ENCODE measurements at regions not wholly inside any gene's neighbourhood (a gene's known extent, or its start where the extent isn't known, plus 50 kb on each side); places are given as distances from the start of the nearest gene placed in this dataset.

DNA sequence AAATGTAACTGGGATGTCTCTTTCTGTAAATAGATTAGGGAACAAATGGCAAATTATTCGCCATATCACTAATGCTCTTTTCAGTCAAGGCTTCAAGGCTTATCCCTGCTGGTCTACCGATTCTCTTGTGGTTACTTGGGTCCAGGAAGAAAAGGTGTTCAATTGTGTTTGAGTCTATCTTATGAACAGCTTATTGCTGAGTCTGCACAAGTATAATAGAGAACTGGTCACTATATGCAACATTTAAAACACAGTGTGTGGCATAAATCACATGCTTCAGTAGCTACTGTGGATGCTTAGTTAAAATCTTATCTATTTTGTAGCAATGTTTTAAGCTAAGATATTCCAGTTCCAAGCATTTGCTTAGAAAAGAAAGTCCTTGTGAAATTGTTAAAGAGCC is 274.2 kb upstream of the FAM174A start:
- intact Hi-C loops (cut with micrococcal nuclease), result no loop called here
- ChIA-PET CTCF (no interaction called here), POLR2A (no interaction called here)
- H3K4me3 Mint-ChIP-seq, result no peak overlapping the region
- no peaks in the 10 kb centered on the region for H3K4me1 Mint-ChIP-seq
- Histone ChIP-seq H3K4me2 (replicated peaks; ENCODE audit: low read depth, low read length, poor library complexity, severe bottlenecking) (no peak overlapping the region), H3K79me2 (ENCODE audit: control insufficient read depth, insufficient read depth, low read length) (no peaks in the 10 kb centered on the region), H3K4me3 (ENCODE audit: control extremely low read depth in 1 of 5, extremely low read depth in 1 of 5, insufficient read depth in 1 of 5, low read depth in 2 of 5, low read length in 4 of 5) (no peak overlapping the region), H3K9ac (ENCODE audit: low read length) (no peak overlapping the region), H2AFZ (ENCODE audit: insufficient read depth, low read depth, low read length, poor library complexity, severe bottlenecking) (no peak overlapping the region), H3K27me3 (replicated peaks in 1 of 4; ENCODE audit: control extremely low read depth in 1 of 4, control insufficient read depth in 3 of 4, insufficient read depth in 4 of 4, low read length in 3 of 4) (no peaks in the 10 kb centered on the region), H3K4me1 (ENCODE audit: control insufficient read depth in 2 of 2, insufficient read depth in 2 of 2, low read length in 2 of 2) (no peaks in the 10 kb centered on the region), H4K20me1 (ENCODE audit: control insufficient read depth, insufficient read depth, low read length, poor library complexity, severe bottlenecking) (no peaks in the 10 kb centered on the region), H3K36me3 (replicated peaks in 1 of 2; ENCODE audit: control extremely low read depth in 1 of 2, control insufficient read depth in 1 of 2, extremely low read depth in 1 of 2, insufficient read depth in 2 of 2, low read length in 1 of 2) (no peaks in the 10 kb centered on the region), H3K9me3 (ENCODE audit: control extremely low read depth in 1 of 3, control insufficient read depth in 2 of 3, insufficient read depth in 1 of 3, low read length in 2 of 3) (peaks cover 0 to 1% (median 0%) of the 10 kb centered on the region in 3 donors), H3K27ac (ENCODE audit: low read length in 2 of 2) (no peak overlapping the region)
- no peak for DNase-seq
- H3K27me3 Mint-ChIP-seq, result no peaks in the 10 kb centered on the region
- TF ChIP-seq, protein P1, sequence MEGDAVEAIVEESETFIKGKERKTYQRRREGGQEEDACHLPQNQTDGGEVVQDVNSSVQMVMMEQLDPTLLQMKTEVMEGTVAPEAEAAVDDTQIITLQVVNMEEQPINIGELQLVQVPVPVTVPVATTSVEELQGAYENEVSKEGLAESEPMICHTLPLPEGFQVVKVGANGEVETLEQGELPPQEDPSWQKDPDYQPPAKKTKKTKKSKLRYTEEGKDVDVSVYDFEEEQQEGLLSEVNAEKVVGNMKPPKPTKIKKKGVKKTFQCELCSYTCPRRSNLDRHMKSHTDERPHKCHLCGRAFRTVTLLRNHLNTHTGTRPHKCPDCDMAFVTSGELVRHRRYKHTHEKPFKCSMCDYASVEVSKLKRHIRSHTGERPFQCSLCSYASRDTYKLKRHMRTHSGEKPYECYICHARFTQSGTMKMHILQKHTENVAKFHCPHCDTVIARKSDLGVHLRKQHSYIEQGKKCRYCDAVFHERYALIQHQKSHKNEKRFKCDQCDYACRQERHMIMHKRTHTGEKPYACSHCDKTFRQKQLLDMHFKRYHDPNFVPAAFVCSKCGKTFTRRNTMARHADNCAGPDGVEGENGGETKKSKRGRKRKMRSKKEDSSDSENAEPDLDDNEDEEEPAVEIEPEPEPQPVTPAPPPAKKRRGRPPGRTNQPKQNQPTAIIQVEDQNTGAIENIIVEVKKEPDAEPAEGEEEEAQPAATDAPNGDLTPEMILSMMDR (IDR thresholded peaks at IDR 0.05), result no peak
- TF ChIP-seq EZH2 (IDR thresholded peaks at IDR 0.05; ENCODE audit: borderline replicate concordance, insufficient read depth, low read depth, low read length, poor library complexity, severe bottlenecking), result no peak
- WGBS (ENCODE audit: insufficient coverage), result no CpG with 5 or more reads among the region's 2 CpGs
- no peak for ATAC-seq (ENCODE audit: low read depth)
- H3K9me3 Mint-ChIP-seq (ENCODE audit: insufficient read depth), result no peaks in the 10 kb centered on the region
- no peak overlapping the region for H3K27ac Mint-ChIP-seq

DNA sequence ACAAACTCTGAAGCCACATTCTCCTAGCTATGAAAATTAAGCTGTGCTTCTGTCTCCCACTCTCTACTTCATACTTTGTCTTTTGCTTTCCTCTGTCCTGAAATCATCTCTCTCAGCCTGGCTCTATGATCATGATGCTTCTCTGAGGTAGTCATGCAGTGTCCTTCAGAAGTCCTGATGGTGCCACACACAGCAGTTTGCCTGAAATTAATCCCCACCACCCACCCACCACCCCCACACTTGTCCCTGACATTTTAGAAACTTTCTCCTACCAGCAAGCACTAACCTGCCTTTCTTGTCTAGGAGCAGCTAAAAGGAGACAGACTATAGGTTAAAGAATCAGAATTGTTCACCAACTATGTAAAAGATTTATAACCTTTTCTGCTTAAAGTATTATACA is 282.2 kb upstream of the FAM174A start:
- ATAC-seq (ENCODE audit: low read depth), result no peak
- intact Hi-C loops (cut with micrococcal nuclease), result no loop called here
- POLR2A ChIA-PET, result no interaction called here

More for the DNA sequence above, 282.2 kb upstream of the FAM174A start:
- no peaks in the 10 kb centered on the region for H3K4me1 Mint-ChIP-seq
- Histone ChIP-seq H2AFZ (ENCODE audit: insufficient read depth, low read depth, low read length, poor library complexity, severe bottlenecking) (no peak overlapping the region), H3K4me2 (replicated peaks; ENCODE audit: low read depth, low read length, poor library complexity, severe bottlenecking) (no peak overlapping the region), H4K20me1 (ENCODE audit: control insufficient read depth, insufficient read depth, low read length, poor library complexity, severe bottlenecking) (no peaks in the 10 kb centered on the region), H3K36me3 (replicated peaks in 1 of 2; ENCODE audit: control extremely low read depth in 1 of 2, control insufficient read depth in 1 of 2, extremely low read depth in 1 of 2, insufficient read depth in 2 of 2, low read length in 1 of 2) (no peaks in the 10 kb centered on the region), H3K27me3 (replicated peaks in 1 of 4; ENCODE audit: control extremely low read depth in 1 of 4, control insufficient read depth in 3 of 4, insufficient read depth in 4 of 4, low read length in 3 of 4) (no peaks in the 10 kb centered on the region), H3K9ac (ENCODE audit: low read length) (no peak overlapping the region), H3K9me3 (ENCODE audit: control extremely low read depth in 1 of 3, control insufficient read depth in 2 of 3, insufficient read depth in 1 of 3, low read length in 2 of 3) (peaks cover 0 to 6% (median 1%) of the 10 kb centered on the region in 3 donors), H3K79me2 (ENCODE audit: control insufficient read depth, insufficient read depth, low read length) (no peaks in the 10 kb centered on the region), H3K27ac (ENCODE audit: low read length in 2 of 2) (no peak overlapping the region), H3K4me3 (ENCODE audit: control extremely low read depth in 1 of 5, extremely low read depth in 1 of 5, insufficient read depth in 1 of 5, low read depth in 2 of 5, low read length in 4 of 5) (no peak overlapping the region), H3K4me1 (ENCODE audit: control insufficient read depth in 2 of 2, insufficient read depth in 2 of 2, low read length in 2 of 2) (no peaks in the 10 kb centered on the region)
- no peak for TF ChIP-seq EZH2 (IDR thresholded peaks at IDR 0.05; ENCODE audit: borderline replicate concordance, insufficient read depth, low read depth, low read length, poor library complexity, severe bottlenecking)
- TF ChIP-seq, protein P1 (IDR thresholded peaks at IDR 0.05), result no peak
- DNase-seq, result no peak
- no peaks in the 10 kb centered on the region for H3K27me3 Mint-ChIP-seq
- CTCF ChIA-PET, result no interaction called here
- no peaks in the 10 kb centered on the region for H3K9me3 Mint-ChIP-seq (ENCODE audit: insufficient read depth)
- H3K27ac Mint-ChIP-seq, result no peak overlapping the region
- no peak overlapping the region for H3K4me3 Mint-ChIP-seq

Measured in B cell (primary cell).